Hepatocyte (in vitro differentiated cells): ENCODE measurements at regions not wholly inside any gene's neighbourhood (a gene's known extent, or its start where the extent isn't known, plus 50 kb on each side); places are given as distances from the start of the nearest gene placed in this dataset.

Source experiments
- CTCF ChIP-seq: fragments of 200-600 bp; sonication (generic); IDR thresholded peaks from 2 replicates; pipeline ENCODE4 v1.5.1; 2016; ENCODE audit warnings: antibody characterized with exemption, mild to moderate bottlenecking; ENCODE audit not compliant: poor library complexity
- EZH2 ChIP-seq: fragments of 200-600 bp; sonication (generic); IDR thresholded peaks from 2 replicates; pipeline ENCODE4 v1.6.1; 2016; ENCODE audit warnings: antibody characterized with exemption, mild to moderate bottlenecking, borderline replicate concordance

GRCh38 chr5:93954421-93955069 is 213.1 kb upstream of the POU5F2 start:
- TF ChIP-seq CTCF (no peak), EZH2 (no peak)
